CD4-positive, alpha-beta T cell treated with Interleukin-4 for 1 hour (primary cell): ENCODE measurements at regions not wholly inside any gene's neighbourhood (a gene's known extent, or its start where the extent isn't known, plus 50 kb on each side); places are given as distances from the start of the nearest gene placed in this dataset.
"Not testable (repeated sequence)": the region's sequence is repeated elsewhere in the genome, so short reads cannot be mapped to it uniquely, and the experiment has no call there.

Experiments used
- DNase-seq, 2 donors: peaks; one replicate each; pipeline ENCODE4 v3.0.0-alpha.2; 2020 to 2022

DNA sequence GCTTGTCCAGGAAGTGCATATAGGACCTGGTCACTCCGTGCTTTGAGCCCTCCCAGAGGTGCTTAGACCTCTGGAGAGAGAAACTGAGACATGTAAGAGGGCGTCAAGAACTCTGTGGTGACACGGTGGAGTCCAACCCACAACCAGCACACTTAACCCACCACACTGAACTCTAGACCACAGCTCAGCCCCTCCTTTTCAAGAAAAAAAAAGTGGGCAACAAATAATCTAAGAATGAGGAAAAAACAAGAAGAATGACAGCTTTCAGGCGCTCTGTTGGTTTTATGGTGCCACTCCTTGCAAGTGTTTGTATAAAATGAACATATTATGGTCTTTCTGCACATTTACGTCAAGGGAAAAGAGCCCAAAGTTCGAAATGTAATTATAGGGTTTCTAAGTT lies 50.2 kb upstream of the SNAPC3 start:
- DNase-seq, result no peak

DNA sequence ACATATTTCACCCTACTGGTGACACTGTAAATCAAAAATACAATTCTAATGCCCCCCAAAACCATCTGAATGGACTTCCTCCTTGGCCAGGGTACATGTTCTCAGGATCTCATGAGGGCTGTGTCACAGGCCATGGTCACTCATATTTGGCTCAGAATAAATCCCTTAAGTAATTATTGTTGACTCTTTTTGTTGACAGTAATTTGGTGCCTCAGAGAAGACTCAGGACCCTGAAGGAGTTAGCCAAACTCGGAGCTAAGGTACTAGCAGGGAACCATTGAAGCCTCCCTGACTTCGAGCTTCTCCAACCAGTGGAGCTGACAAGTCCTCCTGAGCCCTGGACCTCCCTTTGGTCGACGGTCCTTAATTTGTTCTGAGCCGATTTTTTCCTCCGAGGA lies 51.2 kb upstream of the SNAPC3 start:
- DNase-seq, result no peak

DNA sequence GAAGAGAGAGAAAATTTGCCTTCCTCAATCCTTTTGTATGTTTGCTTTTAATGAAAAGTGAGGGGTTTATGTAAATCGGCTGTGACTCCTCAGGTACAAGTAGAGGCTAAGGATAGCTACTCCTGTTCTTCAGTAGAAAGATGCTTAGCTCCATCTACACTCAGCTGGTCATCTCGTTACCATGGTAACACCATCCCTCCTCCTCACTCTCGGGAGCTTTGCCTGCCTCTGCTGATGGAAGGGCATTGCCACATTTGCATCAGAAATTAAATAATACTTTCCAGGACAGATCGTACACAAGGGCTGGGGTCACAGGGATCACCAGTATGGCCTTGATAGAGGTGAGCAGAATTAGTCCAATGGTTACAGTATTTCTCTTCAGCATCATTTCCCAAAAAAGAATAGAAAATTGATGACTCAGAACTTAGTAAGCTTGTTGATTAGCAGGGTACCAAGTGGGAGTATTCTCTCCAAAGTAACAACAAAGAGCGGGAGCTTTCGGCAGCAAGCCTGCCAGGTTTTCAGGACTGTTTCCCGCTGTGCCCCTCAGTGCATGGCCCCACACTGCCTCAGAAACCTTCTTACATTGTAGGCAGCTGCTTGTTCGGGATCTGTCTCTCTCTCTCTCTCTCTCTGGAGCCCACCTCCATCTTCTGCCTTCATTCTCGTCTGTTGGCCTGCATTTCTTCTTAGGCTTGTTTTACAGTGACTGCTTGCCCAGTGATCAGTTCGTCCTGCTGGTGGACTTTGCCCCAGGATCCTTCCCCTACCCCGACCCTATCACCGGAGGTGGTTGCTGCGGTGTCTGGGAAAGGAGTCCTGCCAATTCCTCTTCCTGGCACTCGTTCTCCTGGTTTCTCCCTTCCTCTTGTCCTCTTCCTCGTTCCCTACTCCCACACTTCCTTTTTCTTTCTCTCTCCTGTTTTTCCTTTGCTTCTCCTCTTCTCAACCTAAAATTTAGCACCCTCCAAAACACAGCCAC lies 51.9 kb upstream of the SNAPC3 start:
- no peak for DNase-seq

DNA sequence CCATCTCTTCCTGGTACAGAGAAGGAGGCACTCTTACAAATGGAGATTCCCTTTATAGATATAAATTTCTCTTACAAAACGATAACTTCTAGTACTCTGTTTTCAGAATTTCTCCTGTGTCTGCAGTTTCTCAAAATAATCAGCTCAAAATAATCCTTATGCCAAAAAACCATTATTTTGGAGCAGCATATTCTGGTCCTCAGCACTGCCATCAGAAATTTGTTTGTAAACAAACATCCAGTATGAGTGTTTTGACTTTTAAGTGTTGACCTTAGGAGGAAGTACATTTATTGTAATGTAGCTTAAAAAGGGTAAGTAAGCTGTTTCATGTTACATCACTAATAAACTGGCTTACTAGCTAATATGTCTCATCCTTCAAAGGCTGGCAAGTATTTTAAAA lies 52.8 kb upstream of the SNAPC3 start:
- DNase-seq, result no peak

DNA sequence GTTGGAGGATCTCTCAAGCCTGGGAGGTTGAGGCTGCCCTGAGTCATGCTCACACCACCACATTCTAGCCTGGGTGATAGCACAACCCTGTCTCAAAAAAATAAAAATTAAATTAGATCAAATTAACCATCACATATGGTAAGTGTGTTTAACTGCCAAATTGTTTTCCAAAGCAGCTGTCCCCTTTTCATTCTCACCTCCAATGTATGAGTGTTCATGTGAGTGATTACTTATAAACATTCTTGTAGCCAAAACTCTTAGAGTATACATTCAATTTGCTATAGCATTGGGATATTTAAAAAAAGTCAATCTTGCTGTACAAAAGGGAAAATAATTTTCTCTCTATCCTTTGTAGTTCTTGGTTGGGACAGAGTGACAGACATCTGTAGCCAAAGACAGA lies 53.4 kb upstream of the SNAPC3 start:
- no peak for DNase-seq

DNA sequence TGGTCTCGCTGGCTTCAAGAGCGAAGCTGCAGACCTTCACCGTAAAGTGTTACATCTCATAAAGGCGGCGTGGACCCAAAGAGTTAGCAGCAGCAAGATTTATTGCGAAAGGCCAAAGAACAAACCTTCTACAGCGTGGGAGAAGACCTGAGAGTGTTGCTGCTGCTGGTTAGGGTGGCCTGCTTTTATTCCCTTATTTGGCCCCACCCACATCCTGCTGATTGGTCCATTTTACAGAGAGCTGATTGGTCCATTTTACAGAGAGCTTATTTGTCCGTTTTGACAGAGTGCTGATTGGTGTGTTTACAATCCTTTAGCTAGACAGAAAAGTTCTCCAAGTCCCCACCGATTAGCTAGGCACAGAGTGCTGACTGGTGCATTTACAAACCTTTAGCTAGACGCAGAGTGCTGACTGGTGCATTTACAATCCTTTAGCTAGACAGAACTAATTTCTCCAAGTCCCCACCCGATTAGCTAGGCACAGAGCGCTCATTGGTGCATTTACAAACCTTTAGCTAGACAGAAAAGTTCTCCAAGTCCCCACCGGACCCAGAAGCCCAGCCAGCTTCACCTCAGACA lies 57.6 kb upstream of the SNAPC3 start:
- DNase-seq, result not testable (repeated sequence)

DNA sequence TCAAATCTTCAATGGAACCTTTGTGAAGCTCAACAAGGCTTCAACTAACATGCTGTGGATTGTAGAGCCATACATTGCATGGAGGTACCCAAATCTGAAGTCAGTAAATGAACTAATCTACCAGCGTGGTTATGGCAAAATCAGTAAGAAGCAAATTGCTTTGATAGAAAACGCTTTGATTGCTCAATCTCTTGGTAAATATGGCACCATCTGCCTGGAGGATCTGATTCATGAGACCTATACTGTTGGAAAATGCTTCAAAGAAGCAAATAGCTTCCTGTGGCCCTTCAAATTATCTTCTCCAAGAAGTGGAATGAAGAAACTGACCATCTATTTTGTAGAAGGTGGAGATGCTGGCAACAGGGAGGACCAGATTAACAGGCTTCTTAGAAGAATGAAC lies 54.7 kb upstream of the TTC39B start:
- no peak for DNase-seq

DNA sequence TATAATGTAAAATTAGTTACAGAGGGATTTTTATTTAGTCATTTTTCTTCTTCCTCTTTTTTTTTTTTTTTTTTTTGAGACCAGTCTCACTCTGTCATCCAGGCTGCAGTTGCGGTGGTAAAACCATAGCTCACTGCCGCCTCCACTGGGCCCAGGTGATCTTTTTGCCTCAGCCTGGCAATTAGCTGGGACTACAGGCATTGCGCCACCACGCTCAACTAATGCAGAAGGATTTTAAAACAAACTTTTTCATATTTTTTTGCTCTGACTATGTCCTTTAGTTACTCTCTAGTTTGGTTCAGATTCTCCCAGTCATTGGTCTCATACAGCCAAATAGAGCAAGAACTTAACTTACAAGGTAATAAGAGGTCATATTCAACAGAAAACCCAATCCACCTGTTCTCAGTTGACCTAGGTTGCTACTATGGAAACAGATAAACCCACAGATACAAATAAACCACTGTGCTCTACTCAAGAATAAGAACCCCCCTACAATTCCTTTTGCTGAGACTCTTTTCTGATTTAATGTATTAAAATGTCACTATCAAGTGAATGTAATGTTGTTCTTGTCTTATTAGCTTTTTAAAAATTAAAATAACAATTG lies 50.1 kb upstream of the TTC39B start:
- DNase-seq, result peak; percentile 52 to 69
